ENCODE measurements at regions not wholly inside any gene's neighbourhood (a gene's known extent, or its start where the extent isn't known, plus 50 kb on each side); places are given as distances from the start of the nearest gene placed in this dataset.

GRCh38 chr2:239471011-239471792 lies 70.4 kb upstream of the HDAC4 start:
- no peak for TF ChIP-seq CTCF (IDR thresholded peaks at IDR 0.05)

GRCh38 chr2:239470151-239470900 lies 69.5 kb upstream of the HDAC4 start:
- no peak for TF ChIP-seq CTCF (IDR thresholded peaks at IDR 0.05)

- no peak for TF ChIP-seq CTCF (IDR thresholded peaks at IDR 0.05)
Measured at GRCh38 chr2:239469106-239469960, 68.5 kb upstream of the HDAC4 start.

GRCh38 chr2:239468491-239469105 lies 67.8 kb upstream of the HDAC4 start:
- no peak for TF ChIP-seq CTCF (IDR thresholded peaks at IDR 0.05)

- no peak for TF ChIP-seq CTCF (IDR thresholded peaks at IDR 0.05)
Measured at GRCh38 chr2:239467956-239468490, 67.2 kb upstream of the HDAC4 start.

GRCh38 chr2:239467281-239467955 lies 66.6 kb upstream of the HDAC4 start:
- no peak for TF ChIP-seq CTCF (IDR thresholded peaks at IDR 0.05)
